Prostate gland (tissue), 2 donors: ENCODE measurements at regions not wholly inside any gene's neighbourhood (a gene's known extent, or its start where the extent isn't known, plus 50 kb on each side); places are given as distances from the start of the nearest gene placed in this dataset.

Experiments
- POLR2A ChIP-seq: fragments of 450-650 bp; IDR thresholded peaks from one replicate; pipeline ENCODE4 v1.6.1; 2016; ENCODE audit warnings: antibody characterized with exemption, mild to moderate bottlenecking
- POLR2AphosphoS5 ChIP-seq: sonication (generic); formaldehyde crosslinking; IDR thresholded peaks from one replicate; pipeline ENCODE4 v1.6.1; 2017; ENCODE audit warnings: antibody characterized with exemption
- TF ChIP-seq, protein P1 (sequence below), 4 experiments: fragments of 200-600 bp in 2 of 4; fragments of 450-650 bp in 2 of 4; sonication (generic) in 2 of 4; IDR thresholded peaks; 1 replicate in 3 of 4; 2 replicates in 1 of 4; pipeline ENCODE4 v1.5.1; 2016 to 2019; ENCODE audit warnings: antibody characterized with exemption in 4 of 4, mild to moderate bottlenecking in 2 of 4, moderate library complexity in 2 of 4

DNA sequence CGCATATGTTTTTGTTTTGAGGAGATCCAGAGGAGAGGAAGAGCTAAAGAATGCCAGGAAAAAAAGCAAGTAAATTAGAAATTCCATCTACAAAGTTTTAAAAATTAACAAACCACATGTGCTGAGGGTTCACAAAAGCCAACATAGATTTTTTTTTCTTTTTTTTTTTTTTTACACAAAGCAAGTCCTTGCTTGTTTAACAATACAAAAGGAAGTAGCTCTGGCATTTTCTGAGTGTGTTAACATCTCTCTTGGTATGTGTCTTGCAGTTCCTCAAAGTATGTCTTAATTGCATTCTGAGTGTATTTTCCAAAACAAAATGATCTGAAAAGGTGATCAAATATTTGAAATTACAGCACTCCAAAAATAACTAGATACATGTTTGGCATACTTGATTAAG, 1682.7 kb upstream of the AGA start:
- TF ChIP-seq POLR2A (no peak), POLR2AphosphoS5 (no peak)
- TF ChIP-seq, protein P1, sequence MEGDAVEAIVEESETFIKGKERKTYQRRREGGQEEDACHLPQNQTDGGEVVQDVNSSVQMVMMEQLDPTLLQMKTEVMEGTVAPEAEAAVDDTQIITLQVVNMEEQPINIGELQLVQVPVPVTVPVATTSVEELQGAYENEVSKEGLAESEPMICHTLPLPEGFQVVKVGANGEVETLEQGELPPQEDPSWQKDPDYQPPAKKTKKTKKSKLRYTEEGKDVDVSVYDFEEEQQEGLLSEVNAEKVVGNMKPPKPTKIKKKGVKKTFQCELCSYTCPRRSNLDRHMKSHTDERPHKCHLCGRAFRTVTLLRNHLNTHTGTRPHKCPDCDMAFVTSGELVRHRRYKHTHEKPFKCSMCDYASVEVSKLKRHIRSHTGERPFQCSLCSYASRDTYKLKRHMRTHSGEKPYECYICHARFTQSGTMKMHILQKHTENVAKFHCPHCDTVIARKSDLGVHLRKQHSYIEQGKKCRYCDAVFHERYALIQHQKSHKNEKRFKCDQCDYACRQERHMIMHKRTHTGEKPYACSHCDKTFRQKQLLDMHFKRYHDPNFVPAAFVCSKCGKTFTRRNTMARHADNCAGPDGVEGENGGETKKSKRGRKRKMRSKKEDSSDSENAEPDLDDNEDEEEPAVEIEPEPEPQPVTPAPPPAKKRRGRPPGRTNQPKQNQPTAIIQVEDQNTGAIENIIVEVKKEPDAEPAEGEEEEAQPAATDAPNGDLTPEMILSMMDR (IDR thresholded peaks at IDR 0.05), result no peak
